ENCODE measurements at regions not wholly inside any gene's neighbourhood (a gene's known extent, or its start where the extent isn't known, plus 50 kb on each side); places are given as distances from the start of the nearest gene placed in this dataset.
"Not testable (repeated sequence)": the region's sequence is repeated elsewhere in the genome, so short reads cannot be mapped to it uniquely, and the experiment has no call there.

GRCh38 chr1:95660736-95661135 lies 426.7 kb downstream of the RWDD3 start:
- CTCF ChIA-PET, result no interaction called here
- TF ChIP-seq EZH2 (IDR thresholded peaks at IDR 0.05; ENCODE audit: low read depth) (no peak), CTCF (conservative IDR thresholded peaks at IDR 0.05) (no peak)
- POLR2A ChIA-PET (ENCODE audit: unreplicated experiment), result no interaction called here

GRCh38 chr1:95663530-95663929 lies 429.5 kb downstream of the RWDD3 start:
- H3K4me3 ChIP-seq; H4K20me1 ChIP-seq (ENCODE audit: insufficient read depth); H3K27me3 ChIP-seq (ENCODE audit: insufficient read depth, low read depth); H3F3A ChIP-seq (ENCODE audit: insufficient read depth, low read depth); H3K4me1 ChIP-seq (replicated peaks; ENCODE audit: insufficient read depth); H2AFZ ChIP-seq; H3K79me2 ChIP-seq (ENCODE audit: low read depth); BruUV-seq (replicated peaks); H3K4me2 ChIP-seq; H3K36me3 ChIP-seq (ENCODE audit: low read depth); DNase-seq; H3K9me2 ChIP-seq (ENCODE audit: insufficient read depth); CTCF ChIA-PET; H3K27ac ChIP-seq; H3K9me3 ChIP-seq (ENCODE audit: insufficient read depth, low read depth); POLR2A ChIA-PET (ENCODE audit: unreplicated experiment); intact Hi-C loops (cut with micrococcal nuclease; ENCODE audit: unreplicated experiment): not testable (repeated sequence)

More at GRCh38 chr1:95660736-95661135, 426.7 kb downstream of the RWDD3 start:
- intact Hi-C loops (cut with micrococcal nuclease; ENCODE audit: unreplicated experiment), result no loop called here
- no peaks in the 10 kb centered on the region for H3K27me3 ChIP-seq (ENCODE audit: insufficient read depth, low read depth)
- no peaks in the 10 kb centered on the region for H3K4me1 ChIP-seq (replicated peaks; ENCODE audit: insufficient read depth)
- H3K4me2 ChIP-seq, result no peak overlapping the region
- H3K9me2 ChIP-seq (ENCODE audit: insufficient read depth), result 0 out of 2 replicates have a peak, but pooled peaks cover 5% of the 10 kb centered on the region
- H3K36me3 ChIP-seq (ENCODE audit: low read depth), result no peaks in the 10 kb centered on the region
- no peaks in the 10 kb centered on the region for H3K9me3 ChIP-seq (ENCODE audit: insufficient read depth, low read depth)
- no peak overlapping the region for H3K4me3 ChIP-seq
- H3K27ac ChIP-seq, result no peak overlapping the region
- H3K79me2 ChIP-seq (ENCODE audit: low read depth), result no peaks in the 10 kb centered on the region
- no peak overlapping the region for H2AFZ ChIP-seq
- BruUV-seq (replicated peaks), result no TSS peak
- DNase-seq, result no peak
- H3F3A ChIP-seq (ENCODE audit: insufficient read depth, low read depth), result no peaks in the 10 kb centered on the region
- no peaks in the 10 kb centered on the region for H4K20me1 ChIP-seq (ENCODE audit: insufficient read depth)

GRCh38 chr1:95668165-95668564 lies 434.2 kb downstream of the RWDD3 start:
- Histone ChIP-seq H3K27ac (no peak overlapping the region), H3K27me3 (ENCODE audit: insufficient read depth, low read depth) (0 out of 2 replicates have a peak, but pooled peaks cover 7% of the 10 kb centered on the region), H4K20me1 (ENCODE audit: insufficient read depth) (no peaks in the 10 kb centered on the region), H3K4me2 (no peak overlapping the region), H3K4me3 (no peak overlapping the region), H3K79me2 (ENCODE audit: low read depth) (no peaks in the 10 kb centered on the region), H3F3A (ENCODE audit: insufficient read depth, low read depth) (no peaks in the 10 kb centered on the region), H3K36me3 (ENCODE audit: low read depth) (no peaks in the 10 kb centered on the region), H3K9me2 (ENCODE audit: insufficient read depth) (0 out of 2 replicates have a peak, but pooled peaks cover 4% of the 10 kb centered on the region), H2AFZ (no peak overlapping the region), H3K9me3 (ENCODE audit: insufficient read depth, low read depth) (no peaks in the 10 kb centered on the region; the same call in 1 of the 2 replicates), H3K4me1 (replicated peaks; ENCODE audit: insufficient read depth) (no peaks in the 10 kb centered on the region)
- POLR2A ChIA-PET (ENCODE audit: unreplicated experiment), result no interaction called here
- CTCF ChIA-PET, result no interaction called here
- no TSS peak for BruUV-seq (replicated peaks)
- intact Hi-C loops (cut with micrococcal nuclease; ENCODE audit: unreplicated experiment), result no loop called here
- DNase-seq, result no peak
- TF ChIP-seq EZH2 (IDR thresholded peaks at IDR 0.05; ENCODE audit: low read depth) (no peak), CTCF (conservative IDR thresholded peaks at IDR 0.05) (no peak)

GRCh38 chr1:95669638-95670037 lies 435.6 kb downstream of the RWDD3 start:
- H3K9me3 ChIP-seq (ENCODE audit: insufficient read depth, low read depth); DNase-seq; H3K27ac ChIP-seq; H3K4me1 ChIP-seq (replicated peaks; ENCODE audit: insufficient read depth); intact Hi-C loops (cut with micrococcal nuclease; ENCODE audit: unreplicated experiment); H3K4me2 ChIP-seq; H3K79me2 ChIP-seq (ENCODE audit: low read depth); H3K9me2 ChIP-seq (ENCODE audit: insufficient read depth); H4K20me1 ChIP-seq (ENCODE audit: insufficient read depth); H3K36me3 ChIP-seq (ENCODE audit: low read depth); POLR2A ChIA-PET (ENCODE audit: unreplicated experiment); CTCF ChIA-PET; H3K4me3 ChIP-seq; H2AFZ ChIP-seq; H3K27me3 ChIP-seq (ENCODE audit: insufficient read depth, low read depth); BruUV-seq (replicated peaks); H3F3A ChIP-seq (ENCODE audit: insufficient read depth, low read depth): not testable (repeated sequence)

Measured in PC-9 (cell line).